ENCODE measurements at regions not wholly inside any gene's neighbourhood (a gene's known extent, or its start where the extent isn't known, plus 50 kb on each side); places are given as distances from the start of the nearest gene placed in this dataset.

DNA sequence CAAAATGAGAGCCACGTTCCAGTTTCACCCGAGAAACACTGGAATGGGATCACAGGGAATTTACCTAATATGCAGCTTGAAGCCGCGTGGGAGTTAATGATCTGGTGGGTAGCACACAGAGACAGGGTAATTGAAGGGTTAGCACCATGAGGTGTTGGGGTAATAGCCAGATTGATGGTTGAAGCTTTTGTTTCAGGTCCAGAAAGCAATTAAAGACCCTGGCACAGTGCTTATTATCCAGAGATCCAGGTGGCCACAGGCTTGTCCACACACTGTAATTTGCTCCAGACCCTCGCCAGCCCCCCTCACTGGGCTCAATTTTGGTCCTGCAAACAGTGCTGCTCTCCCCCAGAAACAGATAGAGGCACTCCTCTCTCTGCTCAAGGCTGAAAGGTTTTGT, 282.5 kb upstream of the ISX start:
- TF ChIP-seq TP53 (CRISPR knock-in tag; IDR thresholded peaks at IDR 0.05) (no peak), NFYB (CRISPR knock-in tag; conservative IDR thresholded peaks at IDR 0.05; ENCODE audit: low read depth) (no peak), USF2 (CRISPR knock-in tag; IDR thresholded peaks at IDR 0.05) (no peak), JAZF1 (CRISPR knock-in tag; IDR thresholded peaks at IDR 0.05) (no peak), ARID4B (CRISPR knock-in tag; IDR thresholded peaks at IDR 0.05; ENCODE audit: borderline replicate concordance) (no peak), CBFB (CRISPR knock-in tag; IDR thresholded peaks at IDR 0.05; ENCODE audit: low read depth) (no peak), CREM (CRISPR knock-in tag; IDR thresholded peaks at IDR 0.05) (no peak), ZBTB43 (CRISPR knock-in tag; IDR thresholded peaks at IDR 0.05) (no peak)
- TF ChIP-seq, protein P1, sequence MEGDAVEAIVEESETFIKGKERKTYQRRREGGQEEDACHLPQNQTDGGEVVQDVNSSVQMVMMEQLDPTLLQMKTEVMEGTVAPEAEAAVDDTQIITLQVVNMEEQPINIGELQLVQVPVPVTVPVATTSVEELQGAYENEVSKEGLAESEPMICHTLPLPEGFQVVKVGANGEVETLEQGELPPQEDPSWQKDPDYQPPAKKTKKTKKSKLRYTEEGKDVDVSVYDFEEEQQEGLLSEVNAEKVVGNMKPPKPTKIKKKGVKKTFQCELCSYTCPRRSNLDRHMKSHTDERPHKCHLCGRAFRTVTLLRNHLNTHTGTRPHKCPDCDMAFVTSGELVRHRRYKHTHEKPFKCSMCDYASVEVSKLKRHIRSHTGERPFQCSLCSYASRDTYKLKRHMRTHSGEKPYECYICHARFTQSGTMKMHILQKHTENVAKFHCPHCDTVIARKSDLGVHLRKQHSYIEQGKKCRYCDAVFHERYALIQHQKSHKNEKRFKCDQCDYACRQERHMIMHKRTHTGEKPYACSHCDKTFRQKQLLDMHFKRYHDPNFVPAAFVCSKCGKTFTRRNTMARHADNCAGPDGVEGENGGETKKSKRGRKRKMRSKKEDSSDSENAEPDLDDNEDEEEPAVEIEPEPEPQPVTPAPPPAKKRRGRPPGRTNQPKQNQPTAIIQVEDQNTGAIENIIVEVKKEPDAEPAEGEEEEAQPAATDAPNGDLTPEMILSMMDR (IDR thresholded peaks at IDR 0.05) = no peak
- TF ChIP-seq, protein P2, sequence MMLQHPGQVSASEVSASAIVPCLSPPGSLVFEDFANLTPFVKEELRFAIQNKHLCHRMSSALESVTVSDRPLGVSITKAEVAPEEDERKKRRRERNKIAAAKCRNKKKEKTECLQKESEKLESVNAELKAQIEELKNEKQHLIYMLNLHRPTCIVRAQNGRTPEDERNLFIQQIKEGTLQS (CRISPR knock-in tag; conservative IDR thresholded peaks at IDR 0.05) = no peak
- TF ChIP-seq, protein P3, sequence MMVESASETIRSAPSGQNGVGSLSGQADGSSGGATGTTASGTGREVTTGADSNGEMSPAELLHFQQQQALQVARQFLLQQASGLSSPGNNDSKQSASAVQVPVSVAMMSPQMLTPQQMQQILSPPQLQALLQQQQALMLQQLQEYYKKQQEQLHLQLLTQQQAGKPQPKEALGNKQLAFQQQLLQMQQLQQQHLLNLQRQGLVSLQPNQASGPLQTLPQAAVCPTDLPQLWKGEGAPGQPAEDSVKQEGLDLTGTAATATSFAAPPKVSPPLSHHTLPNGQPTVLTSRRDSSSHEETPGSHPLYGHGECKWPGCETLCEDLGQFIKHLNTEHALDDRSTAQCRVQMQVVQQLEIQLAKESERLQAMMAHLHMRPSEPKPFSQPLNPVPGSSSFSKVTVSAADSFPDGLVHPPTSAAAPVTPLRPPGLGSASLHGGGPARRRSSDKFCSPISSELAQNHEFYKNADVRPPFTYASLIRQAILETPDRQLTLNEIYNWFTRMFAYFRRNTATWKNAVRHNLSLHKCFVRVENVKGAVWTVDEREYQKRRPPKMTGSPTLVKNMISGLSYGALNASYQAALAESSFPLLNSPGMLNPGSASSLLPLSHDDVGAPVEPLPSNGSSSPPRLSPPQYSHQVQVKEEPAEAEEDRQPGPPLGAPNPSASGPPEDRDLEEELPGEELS (CRISPR knock-in tag; IDR thresholded peaks at IDR 0.05) = no peak
- TF ChIP-seq, protein P4, sequence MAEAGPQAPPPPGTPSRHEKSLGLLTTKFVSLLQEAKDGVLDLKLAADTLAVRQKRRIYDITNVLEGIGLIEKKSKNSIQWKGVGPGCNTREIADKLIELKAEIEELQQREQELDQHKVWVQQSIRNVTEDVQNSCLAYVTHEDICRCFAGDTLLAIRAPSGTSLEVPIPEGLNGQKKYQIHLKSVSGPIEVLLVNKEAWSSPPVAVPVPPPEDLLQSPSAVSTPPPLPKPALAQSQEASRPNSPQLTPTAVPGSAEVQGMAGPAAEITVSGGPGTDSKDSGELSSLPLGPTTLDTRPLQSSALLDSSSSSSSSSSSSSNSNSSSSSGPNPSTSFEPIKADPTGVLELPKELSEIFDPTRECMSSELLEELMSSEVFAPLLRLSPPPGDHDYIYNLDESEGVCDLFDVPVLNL (CRISPR knock-in tag; IDR thresholded peaks at IDR 0.05; ENCODE audit: borderline replicate concordance, low read depth) = no peak
- TF ChIP-seq, protein P5, sequence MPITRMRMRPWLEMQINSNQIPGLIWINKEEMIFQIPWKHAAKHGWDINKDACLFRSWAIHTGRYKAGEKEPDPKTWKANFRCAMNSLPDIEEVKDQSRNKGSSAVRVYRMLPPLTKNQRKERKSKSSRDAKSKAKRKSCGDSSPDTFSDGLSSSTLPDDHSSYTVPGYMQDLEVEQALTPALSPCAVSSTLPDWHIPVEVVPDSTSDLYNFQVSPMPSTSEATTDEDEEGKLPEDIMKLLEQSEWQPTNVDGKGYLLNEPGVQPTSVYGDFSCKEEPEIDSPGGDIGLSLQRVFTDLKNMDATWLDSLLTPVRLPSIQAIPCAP (CRISPR knock-in tag; IDR thresholded peaks at IDR 0.05) = no peak

Data from WTC11 (cell line).